Limb (tissue), 2 donors: ENCODE measurements at regions not wholly inside any gene's neighbourhood (a gene's known extent, or its start where the extent isn't known, plus 50 kb on each side); places are given as distances from the start of the nearest gene placed in this dataset.
A peak's percentile ranks its signal among the peaks of the same experiment; 100 is the strongest.

ENCODE experiments used
- DNase-seq, 2 donors: peaks; one replicate each; pipeline ENCODE4 v3.0.0-alpha.2; 2016; ENCODE audit errors: extremely low spot score in 2 of 2

DNA sequence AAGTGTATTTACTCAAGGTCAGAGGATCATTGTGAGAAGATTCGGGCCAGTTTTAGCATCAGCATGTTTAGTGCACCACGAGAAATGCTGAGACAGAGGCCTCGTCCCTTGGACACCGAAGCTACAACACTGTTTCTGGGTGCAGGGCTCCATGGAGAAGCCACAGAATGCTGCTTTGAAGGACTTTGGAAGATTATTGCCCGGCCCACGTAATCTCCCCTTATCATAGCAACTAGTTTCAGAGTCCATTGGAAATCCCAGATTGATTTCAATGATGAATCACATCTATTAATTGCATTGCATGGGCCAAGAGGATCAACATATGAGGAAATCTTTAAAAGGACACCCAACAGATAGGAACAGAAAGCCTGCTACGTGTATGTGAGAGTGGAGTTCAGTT, 156.0 kb downstream of the MAF start:
- no peak for DNase-seq

DNA sequence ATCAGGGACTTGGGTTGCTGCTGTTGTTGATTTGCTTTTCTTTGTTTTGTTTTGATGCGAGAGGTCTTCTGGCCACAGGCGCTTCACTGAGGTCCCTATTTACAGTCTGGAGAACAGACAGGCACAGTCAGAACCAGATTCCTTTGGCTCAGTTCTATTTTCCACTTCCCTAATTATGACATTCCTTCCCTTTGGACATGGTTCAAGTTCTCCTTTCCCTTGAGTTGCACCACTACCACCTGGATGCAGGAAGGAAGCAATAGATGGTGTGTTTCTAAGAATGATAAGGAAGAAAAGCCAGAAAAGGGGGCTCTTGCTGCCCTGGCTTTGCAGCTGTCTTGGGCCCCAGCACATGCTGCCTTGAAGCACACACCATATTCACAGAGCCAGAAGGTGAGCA, 160.6 kb downstream of the MAF start:
- DNase-seq: no peak

DNA sequence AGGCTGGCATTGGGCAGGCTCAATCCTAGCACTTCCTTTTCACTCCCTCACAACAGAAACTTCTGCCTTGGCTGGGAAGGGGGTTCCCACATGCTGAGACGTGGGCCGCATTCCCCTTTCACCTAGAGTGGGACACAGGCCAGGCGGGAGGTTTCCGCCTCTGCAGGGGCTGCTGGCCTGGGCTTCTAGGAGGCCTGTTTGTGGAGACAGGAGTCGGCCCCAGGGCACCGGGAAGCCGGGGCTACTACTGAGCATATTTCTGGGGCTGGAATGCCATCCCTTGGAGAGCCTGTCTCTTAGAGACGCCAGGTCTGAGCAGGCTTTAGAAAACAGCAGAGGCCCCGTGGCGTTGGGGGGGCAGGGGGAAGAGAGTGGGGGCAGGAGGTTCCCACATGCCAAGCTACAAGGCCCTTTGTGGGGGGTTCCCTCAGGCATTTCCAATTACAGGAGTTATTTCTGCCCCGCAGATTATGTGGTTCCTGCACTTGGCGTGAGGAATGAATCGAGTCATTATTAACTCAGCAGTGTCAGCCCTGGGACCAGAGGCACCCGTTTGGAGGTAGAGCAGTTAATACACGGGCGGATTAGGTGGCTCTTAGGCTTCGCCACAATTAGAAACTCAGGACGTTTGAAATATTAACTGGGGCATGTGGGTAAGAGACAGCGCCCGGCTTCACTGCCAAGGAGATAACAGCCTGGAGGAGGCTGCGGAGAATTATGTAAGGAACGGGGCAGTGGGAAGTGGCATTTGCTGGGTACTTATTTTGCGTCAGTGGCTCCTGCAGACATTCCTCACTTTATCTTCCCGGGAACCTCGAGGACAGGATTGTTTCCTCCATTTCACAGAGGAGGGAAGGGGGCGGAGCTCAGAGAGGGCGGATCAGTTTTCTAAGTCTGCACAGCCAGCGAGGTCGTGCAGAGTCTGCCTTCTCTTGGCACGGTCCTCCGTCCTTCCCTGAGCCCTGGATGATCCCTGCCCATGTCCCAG, 162.5 kb downstream of the MAF start:
- DNase-seq: peak in 1 of 2 donors; percentile 63

DNA sequence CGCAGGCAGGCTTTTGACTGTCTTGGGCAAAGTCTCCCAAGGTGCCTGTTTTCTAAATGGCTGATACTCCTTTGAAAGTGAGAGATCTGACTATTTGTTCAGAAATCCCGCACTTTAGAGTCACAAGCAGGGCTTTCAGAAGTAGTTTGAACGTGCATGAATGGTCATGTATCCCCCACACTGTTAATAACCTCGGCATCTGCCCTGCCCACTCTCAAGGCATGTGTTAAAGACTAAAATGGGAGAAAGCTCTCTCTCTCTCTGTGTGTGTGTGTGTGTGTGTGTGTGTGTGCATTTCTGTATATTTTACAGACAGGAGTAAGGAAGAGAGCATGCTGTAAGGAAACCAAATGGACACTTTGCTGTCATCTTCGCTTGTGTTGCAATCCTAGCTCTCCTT, 163.7 kb downstream of the MAF start:
- DNase-seq: no peak

DNA sequence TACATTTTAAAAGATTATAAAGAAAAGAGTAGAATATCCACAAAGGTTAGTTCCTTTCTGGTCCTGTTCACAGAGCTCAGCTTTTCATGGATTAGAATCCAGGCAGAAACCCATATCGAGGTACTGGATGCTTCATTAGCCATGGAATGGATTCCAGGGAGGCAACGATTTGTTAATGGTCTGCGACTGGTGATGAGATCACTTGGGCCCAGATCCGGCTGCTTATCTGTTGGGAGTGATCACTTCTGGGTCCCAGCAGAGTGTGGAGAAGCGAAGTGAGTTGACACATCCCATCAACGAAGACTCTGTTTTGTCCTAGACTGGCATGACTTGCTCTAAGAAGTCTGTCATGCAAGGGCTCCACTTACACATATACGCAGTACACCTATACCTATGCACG, 165.8 kb downstream of the MAF start:
- no peak for DNase-seq

DNA sequence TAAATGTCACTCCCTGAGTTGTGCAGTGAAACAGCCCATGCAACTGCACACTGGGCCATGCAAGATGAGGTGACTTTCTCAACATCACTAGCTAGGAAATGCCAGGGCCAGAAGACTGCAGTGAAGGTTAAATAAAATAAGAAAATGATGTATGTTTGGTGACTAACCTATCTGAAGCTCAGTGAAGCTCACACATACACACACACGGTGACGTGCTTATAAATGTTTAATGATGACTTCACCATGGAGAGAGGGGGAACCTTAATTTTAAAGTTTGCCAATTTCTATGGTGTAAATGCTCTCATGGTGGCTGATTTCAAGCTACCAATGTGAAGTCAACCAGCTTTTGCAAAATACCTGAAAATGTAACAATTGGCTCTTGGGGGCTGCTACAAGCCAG, 166.4 kb downstream of the MAF start:
- DNase-seq: no peak

DNA sequence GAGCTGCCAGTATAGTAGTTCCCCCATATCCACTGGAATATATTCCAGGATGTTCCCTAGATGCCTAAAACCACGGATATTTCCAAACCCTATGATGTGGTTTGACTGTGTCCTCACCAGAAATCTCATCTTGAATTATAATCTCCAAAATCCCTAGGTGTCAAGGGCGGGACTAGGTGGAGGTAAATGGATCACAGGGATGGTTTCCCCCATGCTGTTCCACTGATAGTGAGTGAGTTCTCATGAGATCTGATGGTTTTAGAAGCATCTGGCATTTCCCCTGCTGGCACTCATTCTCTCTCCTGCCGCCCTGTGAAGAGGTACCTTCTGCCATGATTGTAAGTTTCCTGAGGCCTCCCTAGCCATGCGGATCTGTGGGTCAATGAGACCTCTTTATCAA, 168.6 kb downstream of the MAF start:
- DNase-seq: no peak

DNA sequence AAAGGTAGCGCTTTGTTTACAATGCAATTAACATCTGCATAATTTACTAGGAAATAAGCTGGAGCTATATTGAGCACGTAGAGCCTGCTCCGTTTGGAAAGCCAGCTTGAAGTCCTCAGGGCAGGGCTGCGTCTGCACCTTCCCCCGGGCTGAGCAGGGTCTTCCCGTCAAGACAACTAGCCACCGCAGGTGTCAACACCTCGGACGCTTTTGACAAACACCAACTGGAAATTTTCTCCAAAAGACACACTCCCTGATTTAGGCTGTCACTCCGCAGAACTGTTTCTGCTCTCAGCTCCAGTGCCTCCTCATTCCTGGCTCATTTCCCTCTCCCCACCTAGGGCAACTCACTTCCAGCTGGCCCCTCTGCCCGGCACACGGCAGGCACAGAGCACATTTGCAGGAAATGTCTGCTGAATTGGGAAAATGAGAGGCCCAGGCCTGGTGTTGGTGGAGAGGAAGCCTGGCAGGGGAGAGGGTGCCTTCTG, 170.3 kb downstream of the MAF start:
- peak in 1 of 2 donors; percentile 40 for DNase-seq

DNA sequence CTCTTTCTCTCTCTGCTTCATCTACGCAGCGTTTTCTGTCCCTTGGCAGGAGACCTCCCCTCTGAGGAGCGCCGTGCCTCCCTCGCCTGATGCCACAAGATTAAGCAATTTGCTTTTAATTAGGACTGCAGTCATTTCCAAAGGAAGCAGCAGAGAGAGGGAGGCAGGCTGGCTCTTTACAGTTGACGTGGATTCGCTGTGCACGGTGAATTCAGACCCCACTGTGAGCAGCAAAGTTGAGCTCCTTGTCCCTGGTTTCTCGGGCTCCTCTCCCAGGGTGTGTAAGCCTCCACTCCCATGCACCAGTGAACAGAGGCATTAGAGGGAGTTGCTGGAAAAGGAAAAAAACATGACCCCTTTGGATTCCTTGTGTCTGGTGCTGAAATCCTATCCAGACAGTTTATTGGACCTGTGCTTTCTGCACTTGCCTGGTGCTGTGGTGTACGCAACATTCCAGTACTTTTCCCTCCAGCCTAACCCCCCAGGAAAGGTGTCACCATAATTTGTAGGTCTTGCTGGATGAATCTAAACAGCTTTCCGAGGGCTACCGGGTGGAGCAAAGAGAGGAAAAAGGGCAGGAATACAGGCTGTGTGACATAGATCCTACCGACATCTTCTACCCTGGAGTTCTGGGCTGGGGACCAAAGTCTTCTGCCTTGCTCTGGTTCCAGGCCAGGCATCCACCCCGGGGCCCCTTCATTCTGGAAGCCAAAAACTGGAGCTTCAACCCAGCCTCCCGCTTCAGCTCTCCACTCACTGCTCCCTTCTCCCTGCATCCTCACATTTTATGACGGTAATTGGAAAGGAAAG, 171.0 kb downstream of the MAF start:
- DNase-seq: peak; percentile 24 to 74

DNA sequence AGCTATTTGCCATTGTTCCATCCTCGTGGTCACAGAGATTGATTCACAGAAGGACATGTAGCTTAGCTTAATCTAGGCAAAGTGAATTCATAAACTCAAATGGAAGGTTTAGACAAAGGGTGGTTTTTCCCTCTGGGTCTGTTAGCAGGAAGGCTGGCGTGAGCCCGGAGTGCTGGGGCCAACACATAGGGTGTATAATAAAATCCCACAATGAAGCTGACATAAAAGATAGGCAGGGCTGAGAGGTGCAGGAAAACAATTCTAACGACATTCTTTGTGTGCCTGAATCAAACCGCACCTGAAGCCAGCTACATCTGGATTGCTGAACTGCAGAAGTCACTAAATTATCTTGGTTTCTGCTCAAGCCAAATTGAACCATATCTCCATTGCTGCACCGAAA, 173.9 kb downstream of the MAF start:
- DNase-seq: no peak

DNA sequence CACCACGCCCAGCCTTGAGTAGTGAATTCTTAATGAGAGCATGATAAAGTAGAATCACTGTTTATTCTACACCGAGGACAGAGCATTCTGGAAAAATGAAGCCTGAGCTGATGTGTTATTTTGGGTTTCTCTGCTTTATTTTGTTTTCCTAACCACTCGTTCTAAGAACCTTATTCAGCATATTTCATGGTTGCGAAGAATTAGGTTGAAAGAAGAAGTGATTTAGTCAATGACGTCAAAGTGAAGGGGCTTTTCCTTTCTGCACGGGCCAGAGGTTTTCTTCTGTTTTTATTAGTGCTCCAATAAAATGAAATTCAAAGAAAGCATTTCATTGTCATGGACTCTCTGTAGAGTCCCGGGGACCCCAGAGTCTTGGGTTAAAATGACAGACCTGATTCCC, 178.5 kb downstream of the MAF start:
- no peak for DNase-seq

DNA sequence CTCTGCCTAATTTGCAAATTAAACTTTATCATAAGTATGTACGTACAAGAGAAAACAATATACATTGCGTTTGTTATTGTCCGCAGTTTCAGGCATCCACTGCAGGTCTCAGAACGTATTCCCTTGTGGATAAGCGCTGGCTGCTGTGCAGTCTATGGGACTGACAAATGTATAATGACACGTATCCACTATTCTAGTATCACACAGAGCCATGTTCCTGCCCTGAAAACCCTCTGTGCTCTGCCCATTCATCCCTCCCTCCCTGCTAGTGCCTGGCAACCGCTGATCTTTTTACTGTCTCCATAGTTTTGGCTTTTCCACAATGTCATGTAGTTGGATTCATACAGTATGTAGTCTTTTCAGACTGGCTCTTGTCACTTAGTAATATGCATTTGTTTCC, 179.4 kb downstream of the MAF start:
- DNase-seq: no peak

DNA sequence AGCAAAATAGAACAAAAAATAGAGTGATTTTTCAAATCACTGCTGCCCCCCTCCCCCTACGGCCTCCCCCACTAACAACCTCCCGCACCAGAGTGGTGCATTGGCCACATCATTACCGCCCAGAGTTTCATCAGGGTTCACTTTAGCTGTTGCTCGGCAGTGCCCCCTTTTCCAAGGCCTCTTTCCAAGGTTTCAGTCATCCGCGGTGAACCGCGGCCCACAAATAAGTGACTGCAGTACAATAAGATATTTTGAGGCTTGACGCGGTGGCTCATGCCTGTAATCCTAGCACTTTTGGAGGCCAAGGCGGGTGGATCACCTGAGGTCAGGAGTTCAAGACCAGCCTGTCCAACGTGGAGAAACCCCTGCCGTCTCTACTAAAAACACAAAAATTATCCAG, 180.0 kb downstream of the MAF start:
- DNase-seq: no peak

DNA sequence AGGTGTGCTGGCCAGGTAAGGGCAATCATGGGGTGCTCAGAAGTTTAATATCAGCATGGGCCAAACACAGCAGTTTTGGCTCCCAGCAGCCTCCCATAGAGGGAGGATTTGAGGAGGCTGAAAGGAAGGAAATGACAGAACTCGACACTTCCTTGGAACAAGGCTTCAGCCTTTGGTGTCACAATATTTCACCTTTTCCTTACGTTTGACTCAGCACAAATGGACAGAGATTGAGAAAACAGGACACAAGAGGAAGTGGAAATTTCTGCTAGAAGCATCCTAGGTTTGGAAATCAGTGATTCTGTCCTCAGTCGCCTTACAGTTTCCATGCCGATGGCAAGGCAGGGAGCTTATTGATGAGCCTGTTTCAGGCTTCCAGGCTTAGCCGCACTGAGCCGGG, 181.4 kb downstream of the MAF start:
- DNase-seq: no peak

DNA sequence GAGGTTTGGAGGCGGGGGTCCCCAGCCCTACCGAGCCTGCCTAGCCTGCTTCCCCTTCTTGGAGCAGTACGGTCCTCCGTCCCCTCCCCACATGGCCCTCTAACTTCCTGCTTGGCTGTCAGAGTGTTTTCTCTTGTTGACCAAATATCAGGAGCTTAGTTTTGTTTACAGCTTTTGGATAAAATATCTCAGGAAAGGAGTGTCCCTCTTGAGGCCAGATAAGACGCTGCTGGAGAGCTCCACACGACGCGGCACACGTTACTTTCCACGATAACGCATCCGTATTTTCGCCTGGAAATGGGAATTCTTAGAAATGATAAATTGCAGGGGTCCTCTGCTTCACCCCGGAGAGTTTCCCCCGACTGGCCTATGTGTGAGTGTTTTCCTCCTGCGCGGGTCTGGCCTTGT, 182.9 kb downstream of the MAF start:
- no peak for DNase-seq

DNA sequence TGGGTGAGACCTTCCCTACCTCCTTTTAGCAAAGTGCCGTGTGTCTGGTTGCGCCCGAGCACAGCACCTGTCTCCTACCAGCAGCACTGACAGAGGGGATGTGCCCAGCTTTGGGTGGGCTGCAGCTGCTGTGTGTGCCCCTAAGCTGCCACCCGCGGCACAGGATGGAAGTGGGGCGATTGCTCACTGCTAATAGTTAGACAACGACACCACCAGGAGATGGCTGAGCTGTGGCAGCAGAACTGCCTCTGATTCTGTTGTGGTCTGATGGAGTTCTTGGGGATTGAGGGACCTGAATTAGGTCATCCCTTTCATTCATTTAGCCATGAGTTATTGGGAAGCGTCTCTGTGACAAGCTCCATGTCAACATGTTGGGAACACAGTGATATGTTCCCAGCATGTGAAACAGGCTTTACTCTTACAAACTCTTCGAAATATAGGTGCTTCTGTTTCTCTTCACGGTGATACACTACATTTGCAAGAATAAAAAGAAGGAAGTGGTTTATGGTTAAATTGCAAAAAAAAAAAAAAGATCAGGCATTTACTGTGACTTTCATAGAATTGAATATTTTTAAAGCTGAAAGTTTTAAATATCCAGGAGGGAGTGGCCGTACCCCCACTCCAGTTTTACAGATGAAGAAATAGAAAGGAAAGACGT, 184.4 kb downstream of the MAF start:
- no peak for DNase-seq

DNA sequence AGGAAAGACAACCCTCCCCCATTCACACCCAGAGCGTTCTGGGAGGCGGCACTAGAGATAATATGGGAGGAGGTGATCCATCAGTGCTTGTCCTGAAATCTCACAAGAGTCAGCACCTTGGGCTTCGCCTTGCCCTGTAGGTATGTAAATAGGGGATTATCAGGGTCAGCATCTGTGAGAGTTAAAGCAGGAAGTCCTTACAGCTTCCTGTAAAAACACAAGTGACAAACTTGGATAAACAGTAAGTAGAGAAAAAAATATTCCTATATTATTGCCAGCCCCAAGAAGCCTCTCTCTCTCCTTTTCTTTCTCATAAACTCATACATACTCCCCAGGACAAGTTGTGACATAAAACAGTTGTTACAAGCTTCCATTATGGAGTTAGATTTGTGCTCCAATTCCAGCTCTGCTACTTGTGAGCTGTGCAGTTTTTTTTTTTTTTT, 187.7 kb downstream of the MAF start:
- DNase-seq: no peak

DNA sequence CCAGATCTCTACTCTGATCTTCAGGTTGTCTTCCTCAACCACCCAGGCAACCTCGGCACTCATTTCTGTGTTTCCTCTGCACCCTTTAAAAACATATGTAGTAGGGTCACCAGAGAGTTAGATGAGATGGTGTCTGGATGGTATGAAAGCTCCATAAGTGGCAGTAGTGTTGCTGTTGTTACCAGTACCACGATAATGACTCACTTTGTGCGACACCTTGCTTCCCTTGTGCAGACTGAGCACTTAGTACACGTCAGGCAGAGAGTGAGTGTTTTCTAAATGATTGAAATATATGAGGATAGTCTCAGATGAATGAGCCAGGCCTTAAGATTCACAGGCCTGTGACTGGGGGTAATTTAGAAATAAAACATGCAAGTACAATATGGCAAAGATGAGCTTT, 188.7 kb downstream of the MAF start:
- no peak for DNase-seq

DNA sequence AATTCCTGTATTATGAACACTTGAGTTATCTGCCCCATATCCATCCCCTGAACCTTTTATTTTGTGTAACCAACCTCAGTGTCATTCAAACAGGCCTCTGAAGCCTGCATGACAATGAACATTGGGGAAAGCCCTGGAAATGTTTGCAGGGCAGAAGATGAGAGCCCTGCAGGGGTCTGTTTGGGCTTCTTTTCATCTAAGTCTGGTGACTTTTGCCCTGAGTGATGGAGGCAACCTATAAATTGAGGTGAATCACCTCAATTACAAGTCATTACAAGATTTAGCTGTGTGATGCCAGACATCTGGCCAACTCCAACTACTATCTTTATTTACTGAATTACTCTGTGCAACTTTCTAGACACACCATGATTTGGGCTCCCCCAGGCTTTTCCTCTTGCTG, 189.2 kb downstream of the MAF start:
- no peak for DNase-seq

DNA sequence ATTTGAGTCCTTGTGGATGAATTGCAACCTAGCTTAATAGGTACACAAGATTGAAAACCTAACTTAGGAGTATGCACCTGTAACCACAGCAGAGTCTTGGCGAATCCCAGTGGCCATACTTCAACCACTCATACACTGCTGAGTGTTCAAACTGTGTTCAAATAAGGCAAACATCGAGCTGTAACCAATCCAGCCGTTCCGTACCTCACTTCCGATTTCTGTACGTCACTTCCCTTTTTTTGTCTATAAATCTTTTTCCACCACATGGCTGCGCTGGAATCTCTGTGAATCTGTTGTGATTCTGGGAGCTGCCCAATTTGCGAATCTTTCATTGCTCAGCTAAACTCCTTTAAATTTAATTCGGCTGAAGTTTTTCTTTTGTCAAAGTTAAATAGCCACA, 190.6 kb downstream of the MAF start:
- DNase-seq: no peak

DNA sequence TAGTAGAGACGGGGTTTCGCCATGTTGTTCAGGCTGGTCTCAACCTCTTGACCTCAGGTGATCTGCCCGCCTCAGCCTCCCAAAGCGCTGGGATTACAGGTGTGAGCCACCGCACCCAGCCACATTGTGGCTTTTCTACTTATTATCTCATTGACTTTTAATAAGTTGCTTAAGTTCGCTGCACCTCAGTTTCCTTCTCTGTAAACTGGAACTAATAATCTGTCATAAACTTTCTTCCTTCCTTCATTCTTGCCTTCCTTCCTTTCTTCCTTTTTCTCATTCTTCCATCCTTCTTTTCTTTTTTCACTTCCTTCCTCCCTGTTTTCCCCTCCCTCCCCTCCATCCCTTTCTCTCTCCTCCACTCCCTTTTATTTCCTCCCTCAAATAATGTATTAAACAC, 192.2 kb downstream of the MAF start:
- DNase-seq: no peak
